NCI-H187 treated with DMSO at 0.1 percent for 48 hours (cell line): ENCODE measurements at regions not wholly inside any gene's neighbourhood (a gene's known extent, or its start where the extent isn't known, plus 50 kb on each side); places are given as distances from the start of the nearest gene placed in this dataset.
A peak's percentile ranks its signal among the peaks of the same experiment; 100 is the strongest.

ENCODE experiments used
- DNase-seq: peaks from one replicate; lab custom pipeline; 2025; lab: John Stamatoyannopoulos, UW

GRCh38 chr21:35938446-35938845 is 121.9 kb downstream of the SETD4 start:
- no peak for DNase-seq

GRCh38 chr21:35933466-35933865 is 126.9 kb downstream of the SETD4 start:
- no peak for DNase-seq

DNA sequence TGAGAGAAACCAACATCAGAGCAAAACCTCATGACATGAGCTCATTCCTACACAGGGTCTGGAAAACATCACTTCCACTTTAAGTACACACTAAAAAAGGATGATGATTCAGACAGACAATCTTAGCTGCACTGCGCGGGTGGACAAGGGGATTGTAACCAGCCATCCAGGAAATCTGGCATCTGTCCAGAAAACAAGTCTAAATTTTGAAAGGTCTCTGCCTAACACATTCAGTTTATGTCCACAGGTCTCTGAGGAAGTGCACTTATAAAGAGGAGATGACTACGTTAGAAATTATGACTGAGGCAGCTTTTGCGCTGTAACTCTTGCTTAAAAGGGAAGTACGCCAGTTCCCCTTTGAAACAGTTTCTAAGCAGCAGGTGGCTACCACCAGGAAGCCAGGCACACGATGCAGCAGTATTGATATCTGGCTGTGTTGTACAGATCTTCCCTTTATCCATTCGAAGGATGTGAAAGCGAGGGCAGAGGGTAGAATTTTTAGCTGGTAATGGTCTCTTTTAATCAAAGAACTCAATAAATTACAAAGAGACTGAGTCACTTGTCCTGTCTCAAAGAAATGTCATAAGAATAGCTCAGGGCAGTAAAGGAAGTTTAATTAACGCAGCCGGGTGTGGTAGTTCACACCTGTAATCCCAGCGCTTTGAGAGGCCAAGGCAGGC is 128.0 kb downstream of the SETD4 start:
- peak; percentile 74 for DNase-seq

DNA sequence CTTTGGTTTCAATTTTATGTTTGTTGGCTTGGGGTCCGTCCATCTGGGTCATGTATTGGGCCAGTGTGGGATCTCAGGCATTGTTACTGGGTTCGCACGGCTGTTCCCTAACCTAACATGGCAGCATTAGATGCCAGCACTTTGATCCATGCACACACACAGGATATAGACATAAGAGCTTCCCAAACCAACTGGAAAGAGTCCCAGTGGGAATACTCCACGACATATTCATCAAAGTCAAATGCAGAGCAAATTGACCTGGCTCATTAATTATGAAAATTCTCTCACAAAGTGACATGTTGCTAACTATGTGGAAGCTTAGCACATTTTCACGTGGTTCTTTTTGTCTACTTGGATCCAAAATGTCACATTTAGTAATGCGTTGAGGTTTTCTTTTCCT is 130.4 kb downstream of the SETD4 start:
- DNase-seq: no peak

GRCh38 chr21:35927262-35927661 is 133.1 kb downstream of the SETD4 start:
- no peak for DNase-seq

- no peak for DNase-seq
Measured at GRCh38 chr21:35926003-35926740, 134.2 kb downstream of the SETD4 start.

DNA sequence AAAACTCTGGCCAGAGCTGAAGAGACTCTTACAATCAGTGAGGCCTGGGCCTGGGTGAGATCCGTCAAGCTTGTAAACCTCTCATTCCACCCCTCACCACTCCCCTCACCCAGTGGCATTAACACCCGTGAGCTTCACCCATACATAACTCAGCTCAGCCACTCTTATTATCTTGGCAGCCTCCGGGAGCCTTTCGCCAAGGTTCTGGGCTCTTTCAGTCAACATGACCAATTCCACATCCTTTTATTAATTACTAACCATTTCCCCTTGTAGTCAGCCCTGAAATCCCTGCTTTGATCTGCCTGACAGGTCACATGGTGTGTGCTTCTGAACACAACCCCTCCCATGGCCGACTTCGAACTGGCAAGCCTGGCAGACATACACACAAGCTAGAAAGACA is 134.8 kb downstream of the SETD4 start:
- no peak for DNase-seq

GRCh38 chr21:35924714-35925301 is 135.5 kb downstream of the SETD4 start:
- DNase-seq: no peak

DNA sequence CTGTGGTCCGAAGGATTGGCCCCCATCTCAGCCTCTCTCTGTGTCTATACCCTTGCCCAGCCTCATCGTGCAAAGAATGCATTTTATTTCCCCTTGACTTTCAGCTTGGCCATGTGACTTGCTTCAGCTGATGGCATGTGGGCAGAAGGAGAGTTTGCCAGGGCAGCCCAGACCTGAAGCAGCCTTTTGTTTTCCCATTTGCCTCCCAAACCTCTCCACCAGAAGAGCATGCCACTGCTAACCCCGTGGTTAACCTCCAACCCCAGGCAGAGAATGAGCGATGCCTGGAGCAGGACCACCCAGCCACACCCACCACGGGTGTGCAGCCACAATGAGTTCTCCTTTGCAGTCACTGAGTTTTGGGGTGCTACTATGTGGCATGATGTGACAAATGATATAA is 136.4 kb downstream of the SETD4 start:
- no peak for DNase-seq

GRCh38 chr21:35922618-35923017 is 137.7 kb downstream of the SETD4 start:
- no peak for DNase-seq

GRCh38 chr21:35921471-35921870 is 138.9 kb downstream of the SETD4 start:
- no peak for DNase-seq

GRCh38 chr21:35920436-35920835 is 139.9 kb downstream of the SETD4 start:
- DNase-seq: no peak

GRCh38 chr21:35915030-35915429 is 145.3 kb downstream of the SETD4 start:
- DNase-seq: no peak

DNA sequence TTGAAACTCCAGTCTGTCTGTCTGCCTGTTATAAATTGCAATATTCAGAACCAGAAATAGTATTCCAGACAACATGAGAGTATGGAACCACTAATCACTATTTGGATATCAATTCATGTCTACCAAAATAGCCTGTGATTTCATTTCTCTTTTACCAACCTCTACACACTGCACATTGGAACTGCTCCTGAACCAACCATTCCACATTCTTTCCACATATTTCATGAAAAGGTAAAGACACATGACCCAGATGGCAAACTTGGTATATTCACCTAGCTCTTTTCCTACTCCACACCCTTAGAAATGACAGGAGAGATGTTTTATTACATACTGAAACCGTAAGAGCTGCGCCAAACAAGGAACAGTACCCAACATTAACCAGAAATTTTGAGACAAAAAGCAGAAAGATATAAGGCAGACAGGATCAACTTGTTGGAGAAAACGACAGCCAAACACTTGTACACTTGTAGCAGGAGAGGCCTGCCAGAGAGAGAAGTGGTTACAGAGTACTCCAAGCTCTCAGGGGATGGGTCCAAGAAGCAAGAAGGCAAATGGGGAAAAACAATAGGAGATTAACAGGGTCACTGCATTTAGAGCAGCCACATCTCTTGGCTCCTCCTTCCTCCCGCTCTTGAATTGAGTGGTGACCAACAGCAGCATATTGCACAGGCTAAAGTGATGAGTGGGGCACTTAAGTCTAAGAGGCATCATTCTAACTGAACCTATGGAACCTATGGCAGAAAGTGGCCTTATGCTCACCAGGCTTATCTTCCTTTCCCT is 148.7 kb downstream of the SETD4 start:
- DNase-seq: peak; percentile 98

DNA sequence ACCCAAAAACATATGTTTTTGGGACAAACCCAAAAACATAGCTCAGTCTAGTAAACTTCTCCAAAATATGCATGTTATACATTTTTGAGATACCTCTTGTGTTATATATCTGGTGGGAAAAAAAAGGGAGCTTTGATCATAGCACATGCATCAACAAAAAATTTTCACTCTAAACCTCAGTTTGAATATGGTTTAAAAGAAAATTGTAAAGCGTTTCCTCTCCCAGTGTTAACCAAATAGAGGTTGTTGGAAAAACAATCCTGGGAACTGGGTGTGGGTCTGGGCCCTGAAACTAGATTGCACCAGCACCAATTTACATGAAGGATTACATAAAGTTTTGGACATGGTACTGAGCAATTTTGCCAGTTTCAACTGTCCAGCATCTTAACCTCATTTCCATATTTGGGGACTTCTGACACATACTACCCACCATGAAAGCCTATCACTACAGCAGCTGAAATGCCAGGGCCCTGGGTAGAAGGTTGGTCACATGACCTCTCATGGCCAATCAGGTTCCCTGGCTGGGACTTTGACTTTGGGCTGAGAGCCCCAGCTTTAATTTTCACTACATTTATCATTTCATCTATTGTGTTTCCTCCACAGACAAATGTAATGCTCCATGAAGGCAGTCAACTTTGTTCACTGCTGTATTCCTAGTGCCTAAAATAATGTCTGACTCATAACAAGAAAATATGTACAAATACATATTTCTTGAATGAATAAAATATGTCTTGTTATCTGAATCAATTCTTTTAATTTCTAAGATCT is 150.7 kb downstream of the SETD4 start:
- no peak for DNase-seq

DNA sequence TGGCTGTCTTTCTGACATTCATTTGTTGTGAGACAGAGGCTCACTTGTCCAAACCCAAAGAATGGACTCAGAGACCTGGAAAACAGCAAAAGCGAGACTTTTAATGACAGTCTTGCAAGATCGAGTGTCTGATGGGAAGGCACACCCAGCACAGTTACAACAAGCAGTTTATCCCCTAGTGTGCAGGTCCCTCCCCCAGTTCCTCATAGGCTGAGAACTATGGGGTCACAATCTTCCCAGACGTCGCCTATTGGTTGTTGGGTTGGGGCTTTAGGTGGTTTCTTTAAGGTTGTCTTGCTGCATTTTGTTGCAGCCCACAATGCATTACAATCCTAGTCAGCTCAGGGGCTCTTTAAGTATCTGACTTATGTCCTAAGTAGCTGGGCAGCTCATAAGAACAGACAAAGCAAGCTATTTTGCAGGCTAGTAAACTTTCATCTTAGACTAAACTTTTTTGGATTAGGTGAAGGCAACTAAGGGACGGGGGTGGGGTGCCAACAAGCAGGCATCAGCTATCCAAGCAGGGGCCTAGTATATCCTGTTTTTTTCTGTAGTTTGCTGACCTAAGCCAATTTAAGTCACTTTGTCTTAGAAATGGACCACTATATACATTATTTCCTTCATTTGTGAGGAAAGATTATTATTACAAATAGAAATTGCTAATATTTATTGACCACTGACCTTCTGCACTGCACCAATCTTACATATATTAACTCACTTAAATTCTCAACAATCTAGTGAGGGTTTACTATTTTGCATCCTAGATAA is 151.8 kb downstream of the SETD4 start:
- no peak for DNase-seq

- no peak for DNase-seq
Measured at GRCh38 chr21:35906586-35906985, 153.7 kb downstream of the SETD4 start.

DNA sequence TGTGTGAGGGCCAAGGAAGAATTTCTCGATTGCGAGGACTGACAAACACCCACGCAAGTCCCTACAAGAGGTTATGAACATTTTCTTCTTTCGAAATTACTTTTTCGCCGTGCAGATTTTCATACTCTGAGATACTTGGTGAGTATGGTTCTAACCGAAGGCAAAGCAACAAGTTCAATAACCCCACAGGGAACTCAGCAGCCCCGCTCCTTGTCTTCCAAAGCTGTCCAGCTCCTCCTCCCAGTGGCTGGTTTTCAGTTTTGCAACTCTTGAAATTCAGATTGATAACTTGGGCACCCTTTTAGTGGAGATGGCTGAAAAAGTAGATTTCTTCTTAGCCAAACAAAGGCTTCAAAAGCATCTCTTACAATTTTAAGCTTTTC is 154.4 kb downstream of the SETD4 start:
- DNase-seq: no peak

DNA sequence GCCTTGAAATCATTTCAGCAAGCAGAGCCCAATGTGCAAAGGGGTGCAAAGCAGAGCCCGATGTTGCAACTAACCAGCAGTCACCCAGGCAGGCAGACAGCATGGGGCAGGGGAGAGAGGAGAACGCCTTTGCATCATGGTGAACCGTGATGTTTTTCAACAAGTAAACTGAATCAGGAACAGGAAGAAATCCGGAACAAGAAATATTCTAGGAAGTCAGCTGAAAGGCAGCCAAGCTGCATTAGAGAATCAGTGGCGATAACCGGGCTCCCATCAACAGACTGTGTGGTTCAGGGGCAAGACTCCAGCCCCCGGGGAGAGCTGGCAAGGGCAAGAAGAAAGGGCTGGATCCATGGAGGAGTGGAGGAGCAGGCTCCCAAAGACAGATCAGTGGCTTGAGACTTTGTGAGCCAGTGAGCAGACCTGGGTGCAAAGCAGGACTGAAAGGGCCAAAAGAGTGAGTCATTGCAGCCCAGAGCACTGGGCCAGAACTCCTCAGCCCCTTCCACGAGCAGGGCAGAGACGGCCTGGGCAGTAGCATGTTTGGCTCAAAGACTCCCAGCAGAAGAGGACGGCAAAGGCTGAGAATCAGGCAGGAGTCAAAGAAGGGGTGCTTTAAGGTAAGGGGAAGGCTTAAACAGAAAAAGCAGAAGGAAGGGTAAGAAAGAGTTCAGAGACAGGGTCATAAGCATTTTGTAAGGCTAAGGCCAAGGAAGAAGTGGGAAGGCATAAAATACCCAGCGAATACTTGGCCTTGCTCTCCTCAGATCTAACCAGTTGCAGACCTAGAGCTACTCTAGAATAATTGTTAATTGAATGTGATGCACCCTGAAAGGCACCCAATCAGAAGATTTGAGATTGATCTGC is 155.0 kb downstream of the SETD4 start:
- DNase-seq: no peak

GRCh38 chr21:35900539-35900938 is 159.8 kb downstream of the SETD4 start:
- peak; percentile 8 for DNase-seq
